BJ (cell line): ENCODE measurements at regions not wholly inside any gene's neighbourhood (a gene's known extent, or its start where the extent isn't known, plus 50 kb on each side); places are given as distances from the start of the nearest gene placed in this dataset.

ENCODE experiments used
- CTCF ChIA-PET: fragments of 350-600 bp; formaldehyde crosslinking; extraction: SDS; loops from one replicate; lab custom pipeline; 2021; ENCODE audit warnings: antibody characterized with exemption, inconsistent platforms; lab: Yijun Ruan, JAX
- POLR2A ChIA-PET: fragments of 300-600 bp; sonication (Branson Sonifier 250); formaldehyde crosslinking; extraction: SDS; loops from one replicate; lab custom pipeline; 2021; ENCODE audit warnings: antibody characterized with exemption; lab: Charles Lee
- DNase-seq: peaks from one replicate; pipeline ENCODE4 v3.0.0-alpha.2; 2011; ENCODE audit warnings: low read depth
- H3K27me3 ChIP-seq: 2 replicates; pipeline ENCODE4 v1.6.0; 2011; ENCODE audit warnings: low read length; ENCODE audit not compliant: control insufficient read depth, insufficient read depth
- H3K36me3 ChIP-seq: 2 replicates; pipeline ENCODE4 v1.5.1; 2011; ENCODE audit warnings: low read length; ENCODE audit not compliant: control insufficient read depth, insufficient read depth
- H3K4me3 ChIP-seq: 2 replicates; pipeline ENCODE4 v1.5.1; 2011; ENCODE audit warnings: low read depth, mild to moderate bottlenecking, control low read depth, low read length
- TF ChIP-seq, protein P1 (sequence below): IDR thresholded peaks from 2 replicates; pipeline ENCODE4 v1.5.1; 2011; ENCODE audit warnings: low read depth, mild to moderate bottlenecking, control low read depth, inconsistent platforms, low read length, moderate library complexity; ENCODE audit not compliant: insufficient read depth

DNA sequence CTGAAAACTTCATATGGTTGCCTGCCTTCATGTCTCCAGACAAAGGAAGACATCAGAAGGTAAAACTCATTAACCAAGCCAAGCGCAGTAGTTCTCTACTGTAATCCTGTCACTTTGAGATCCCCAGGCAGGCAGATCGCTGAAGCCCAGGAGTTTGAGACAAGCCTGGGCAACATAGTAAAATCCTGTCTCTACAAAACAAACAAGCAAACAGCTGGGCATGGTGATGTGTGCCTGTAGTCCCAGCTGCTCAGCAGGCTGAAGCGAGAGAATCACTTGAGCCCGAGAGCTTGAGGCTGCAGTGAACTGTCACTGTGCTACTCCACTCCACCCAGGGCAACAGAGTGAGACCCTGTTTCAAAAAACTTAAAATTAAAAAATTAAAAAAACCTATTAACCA lies 467.4 kb upstream of the SORCS1 start:
- TF ChIP-seq, protein P1, sequence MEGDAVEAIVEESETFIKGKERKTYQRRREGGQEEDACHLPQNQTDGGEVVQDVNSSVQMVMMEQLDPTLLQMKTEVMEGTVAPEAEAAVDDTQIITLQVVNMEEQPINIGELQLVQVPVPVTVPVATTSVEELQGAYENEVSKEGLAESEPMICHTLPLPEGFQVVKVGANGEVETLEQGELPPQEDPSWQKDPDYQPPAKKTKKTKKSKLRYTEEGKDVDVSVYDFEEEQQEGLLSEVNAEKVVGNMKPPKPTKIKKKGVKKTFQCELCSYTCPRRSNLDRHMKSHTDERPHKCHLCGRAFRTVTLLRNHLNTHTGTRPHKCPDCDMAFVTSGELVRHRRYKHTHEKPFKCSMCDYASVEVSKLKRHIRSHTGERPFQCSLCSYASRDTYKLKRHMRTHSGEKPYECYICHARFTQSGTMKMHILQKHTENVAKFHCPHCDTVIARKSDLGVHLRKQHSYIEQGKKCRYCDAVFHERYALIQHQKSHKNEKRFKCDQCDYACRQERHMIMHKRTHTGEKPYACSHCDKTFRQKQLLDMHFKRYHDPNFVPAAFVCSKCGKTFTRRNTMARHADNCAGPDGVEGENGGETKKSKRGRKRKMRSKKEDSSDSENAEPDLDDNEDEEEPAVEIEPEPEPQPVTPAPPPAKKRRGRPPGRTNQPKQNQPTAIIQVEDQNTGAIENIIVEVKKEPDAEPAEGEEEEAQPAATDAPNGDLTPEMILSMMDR, result no peak
- DNase-seq, result no peak
- no peaks in the 10 kb centered on the region for H3K27me3 ChIP-seq
- no peak overlapping the region for H3K4me3 ChIP-seq
- ChIA-PET CTCF (no interaction called here), POLR2A (no interaction called here)
- no peaks in the 10 kb centered on the region for H3K36me3 ChIP-seq

DNA sequence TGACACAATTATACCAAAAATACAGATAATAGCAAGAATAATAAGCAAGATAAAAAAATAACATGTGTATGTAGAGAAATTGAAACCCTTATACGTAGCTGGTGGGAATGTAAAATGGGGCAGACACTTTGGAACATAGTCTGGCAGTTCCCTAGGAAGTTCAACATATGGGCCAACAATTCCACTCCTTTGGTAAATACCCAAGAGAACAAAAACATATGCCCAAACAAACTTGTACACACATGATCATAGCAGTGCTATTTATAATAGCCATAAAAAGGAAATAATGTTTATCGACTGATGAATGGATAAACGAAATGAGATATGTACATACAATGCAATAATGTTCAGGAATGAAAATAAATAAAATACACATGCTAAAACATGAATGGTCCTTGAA lies 462.4 kb upstream of the SORCS1 start:
- Histone ChIP-seq H3K4me3 (no peak overlapping the region), H3K36me3 (no peaks in the 10 kb centered on the region), H3K27me3 (no peaks in the 10 kb centered on the region)
- DNase-seq, result no peak
- TF ChIP-seq, protein P1, result no peak
- CTCF ChIA-PET, result no interaction called here
- POLR2A ChIA-PET, result no interaction called here

DNA sequence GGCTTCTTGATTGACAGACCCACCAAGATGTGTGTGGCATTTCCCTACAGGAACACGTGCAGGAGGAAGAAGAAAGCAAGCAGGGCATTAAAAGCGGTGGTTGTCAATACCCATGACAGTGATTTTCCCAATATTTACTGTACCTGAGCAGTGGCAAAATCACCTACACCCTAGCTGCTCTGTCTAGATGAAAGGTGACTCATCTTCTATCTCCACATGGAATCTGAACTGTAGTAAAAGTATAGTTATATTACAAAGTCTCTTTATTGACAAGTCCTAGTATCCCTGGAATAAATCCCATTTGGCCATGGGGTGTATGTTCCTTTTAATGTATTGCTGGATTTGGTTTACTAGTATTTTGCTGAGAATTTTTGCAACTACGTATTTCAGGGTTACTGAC lies 458.8 kb upstream of the SORCS1 start:
- Histone ChIP-seq H3K4me3 (no peak overlapping the region), H3K27me3 (no peaks in the 10 kb centered on the region), H3K36me3 (no peaks in the 10 kb centered on the region)
- DNase-seq, result no peak
- TF ChIP-seq, protein P1, result no peak
- CTCF ChIA-PET, result no interaction called here
- POLR2A ChIA-PET, result no interaction called here

DNA sequence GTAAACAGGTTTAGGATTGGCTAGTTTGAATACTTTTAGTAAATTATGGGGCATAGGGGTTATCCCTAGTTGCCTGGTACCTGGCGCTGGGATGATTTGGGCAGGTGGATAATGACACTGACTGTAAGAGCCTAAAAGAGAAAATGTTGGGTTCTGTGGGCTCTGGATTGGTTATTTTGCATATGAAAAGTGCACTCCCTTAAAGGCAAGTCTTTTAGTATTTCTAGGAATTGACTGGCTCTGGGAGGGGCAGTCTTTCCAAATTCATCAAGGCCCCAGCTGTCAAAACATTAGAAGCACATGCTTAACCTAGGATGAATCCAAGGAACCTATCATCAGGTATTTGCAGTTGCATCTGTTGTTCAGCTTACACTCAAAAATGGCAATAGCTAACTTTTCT lies 454.6 kb upstream of the SORCS1 start:
- no peaks in the 10 kb centered on the region for H3K36me3 ChIP-seq
- H3K4me3 ChIP-seq, result no peak overlapping the region
- H3K27me3 ChIP-seq, result no peaks in the 10 kb centered on the region
- ChIA-PET CTCF (no interaction called here), POLR2A (no interaction called here)
- DNase-seq, result no peak
- TF ChIP-seq, protein P1, result no peak

DNA sequence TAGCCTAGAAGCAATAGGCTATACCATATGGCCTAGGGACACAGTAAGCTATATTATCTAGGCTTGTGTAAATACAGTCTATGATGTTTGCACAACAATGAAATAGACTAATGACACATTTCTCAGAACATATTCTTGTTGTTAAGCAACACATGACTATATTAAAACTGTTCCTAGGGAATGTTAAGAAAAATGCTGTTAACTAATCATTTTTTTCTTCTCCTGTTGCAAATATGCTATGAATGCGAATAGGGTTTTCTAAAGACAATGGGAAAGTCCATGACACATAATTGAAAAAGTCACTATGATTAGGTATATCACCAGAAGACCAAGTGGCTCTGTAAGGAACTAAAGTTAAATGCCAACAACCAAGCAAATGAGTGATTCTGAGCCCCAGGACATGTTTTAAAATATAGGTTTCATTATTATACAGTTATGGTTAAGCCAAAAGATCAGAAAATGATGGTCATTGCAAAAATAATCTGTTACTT lies 454.0 kb upstream of the SORCS1 start:
- CTCF ChIA-PET, result no interaction called here
- Histone ChIP-seq H3K27me3 (no peaks in the 10 kb centered on the region), H3K4me3 (no peak overlapping the region), H3K36me3 (no peaks in the 10 kb centered on the region)
- DNase-seq, result no peak
- POLR2A ChIA-PET, result no interaction called here
- TF ChIP-seq, protein P1, result no peak
